ENCODE measurements at regions not wholly inside any gene's neighbourhood (a gene's known extent, or its start where the extent isn't known, plus 50 kb on each side); places are given as distances from the start of the nearest gene placed in this dataset.
"Not testable (repeated sequence)": the region's sequence is repeated elsewhere in the genome, so short reads cannot be mapped to it uniquely, and the experiment has no call there.

DNA sequence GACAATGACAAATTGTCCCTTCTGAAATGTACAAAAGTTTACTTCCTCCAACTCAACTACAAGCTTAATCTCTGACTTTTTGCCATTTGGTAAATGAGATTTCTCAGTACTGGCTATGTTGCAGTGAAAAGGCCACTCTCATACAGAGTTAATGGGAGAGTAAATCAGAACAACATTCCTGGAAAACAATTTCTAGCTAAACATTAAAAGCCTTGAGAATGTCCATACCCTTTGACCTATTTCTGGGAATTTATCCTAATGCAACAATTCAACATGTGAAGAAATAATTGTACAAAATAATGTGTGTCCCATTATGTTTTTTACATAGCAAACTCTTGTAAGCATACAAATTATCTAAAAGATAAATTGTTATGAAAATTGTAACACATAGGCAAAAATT is 56.3 kb upstream of the SPEF2 start:
- DNase-seq, result no peak

DNA sequence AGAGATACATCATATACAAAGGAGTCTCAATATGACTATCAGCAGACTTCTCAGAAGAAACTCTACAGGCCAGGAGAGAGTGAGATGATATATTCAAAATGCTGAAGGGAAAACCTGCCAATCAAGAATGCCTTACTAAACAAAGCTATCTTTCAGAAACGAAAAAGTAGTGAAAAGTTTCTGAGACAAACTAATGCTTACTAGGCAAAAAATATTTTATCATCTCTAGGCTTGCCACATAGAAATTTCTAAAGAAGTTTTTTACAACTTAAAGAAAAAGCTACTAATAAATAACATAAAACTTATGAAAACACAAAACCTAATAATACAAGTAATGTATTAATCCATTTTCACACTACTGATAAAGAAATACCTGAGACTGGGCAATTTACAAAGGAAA is 59.9 kb upstream of the SPEF2 start:
- no peak for DNase-seq

DNA sequence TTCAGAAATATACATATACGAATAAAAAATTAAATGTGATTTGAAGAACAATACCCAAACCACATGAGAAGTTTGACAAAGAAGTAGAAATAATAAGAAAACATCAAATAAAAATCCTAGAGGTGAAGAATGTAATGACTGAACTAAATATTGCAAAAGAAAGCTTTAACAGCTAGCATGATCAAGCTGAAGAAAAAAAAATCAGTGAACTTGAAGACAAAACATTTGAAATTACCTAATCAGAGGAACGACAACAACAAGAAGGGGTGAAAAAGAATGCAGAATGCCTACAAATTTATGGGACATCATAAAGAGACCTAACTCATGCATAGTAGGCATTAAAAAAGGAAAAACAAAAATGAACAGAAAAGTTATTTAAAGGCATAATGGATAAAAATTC is 60.5 kb upstream of the SPEF2 start:
- no peak for DNase-seq

DNA sequence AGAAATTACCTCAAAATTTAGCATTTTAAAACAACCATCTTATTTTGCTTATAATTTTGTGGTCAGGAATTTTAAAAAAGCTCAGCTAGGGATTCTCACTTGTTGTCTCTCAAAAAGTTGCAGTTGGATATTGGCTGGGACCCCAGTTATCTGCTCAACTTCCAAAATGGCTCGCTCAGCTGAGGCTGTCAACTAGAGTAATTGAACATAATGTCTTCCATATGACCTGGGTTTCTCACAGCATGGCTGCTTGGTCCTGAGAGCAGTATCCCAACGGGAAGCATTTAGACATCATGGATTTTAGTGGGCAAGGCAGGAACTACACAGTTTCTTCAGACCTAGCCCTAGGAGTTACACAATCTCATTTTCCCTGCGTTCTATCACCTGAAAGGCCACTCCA is 63.6 kb upstream of the SPEF2 start:
- no peak for DNase-seq

DNA sequence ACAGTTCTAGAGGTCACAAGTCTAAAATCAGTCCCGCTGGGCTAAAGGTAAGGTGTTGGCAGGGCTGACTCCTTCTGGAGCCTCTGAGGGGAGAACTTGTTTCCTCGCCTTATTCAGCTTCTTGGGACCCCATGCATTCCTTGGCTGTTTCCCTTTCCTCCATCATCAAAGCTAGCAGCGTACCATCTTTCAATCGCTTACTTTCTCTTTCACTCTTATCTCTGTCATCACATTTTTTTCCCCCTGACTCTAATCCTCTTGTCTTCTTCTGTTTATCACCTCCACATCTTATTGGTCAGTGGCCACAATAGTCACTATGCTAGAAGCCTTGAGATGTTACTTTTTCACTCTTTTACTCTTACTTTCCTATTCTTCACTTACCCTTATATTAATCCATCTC is 72.5 kb upstream of the SPEF2 start:
- DNase-seq, result no peak

DNA sequence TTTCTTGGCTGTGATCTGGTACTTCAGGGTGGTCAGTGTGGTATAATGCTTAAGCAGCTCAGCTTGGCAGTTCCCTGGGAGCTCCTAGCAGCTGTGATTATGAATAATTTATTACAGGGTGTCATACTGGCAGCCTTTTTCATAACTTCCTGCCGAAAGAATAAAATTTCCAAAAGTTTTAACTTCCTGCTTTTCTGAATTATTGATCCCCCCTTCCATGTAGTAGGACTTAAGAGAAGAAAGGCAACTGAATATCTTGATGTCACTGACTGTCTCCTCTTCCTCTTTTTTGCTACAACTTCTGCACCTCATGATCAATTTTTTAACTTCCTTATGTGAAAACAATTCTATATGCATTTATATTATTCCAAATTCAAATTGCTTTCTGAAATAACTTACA is 74.3 kb upstream of the SPEF2 start:
- no peak for DNase-seq

DNA sequence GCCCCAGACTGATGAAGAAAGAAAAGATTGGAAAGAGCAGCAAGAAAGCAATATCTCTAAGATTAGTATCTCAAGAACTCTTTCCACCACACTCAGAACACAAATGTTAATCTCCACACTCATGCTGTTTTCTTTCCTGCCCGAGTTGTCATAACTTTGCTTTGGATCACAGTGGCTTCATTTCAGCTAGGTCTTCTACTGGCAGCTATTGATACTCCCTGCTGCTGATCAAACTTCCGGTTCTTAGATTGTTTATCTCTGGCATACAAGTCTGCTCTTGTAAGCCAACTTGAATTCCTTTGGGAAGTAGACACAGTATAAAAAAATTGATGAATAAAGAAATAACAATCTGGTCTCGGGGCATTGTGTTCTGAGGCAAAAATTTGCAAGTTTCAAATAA is 77.7 kb upstream of the SPEF2 start:
- DNase-seq, result no peak

DNA sequence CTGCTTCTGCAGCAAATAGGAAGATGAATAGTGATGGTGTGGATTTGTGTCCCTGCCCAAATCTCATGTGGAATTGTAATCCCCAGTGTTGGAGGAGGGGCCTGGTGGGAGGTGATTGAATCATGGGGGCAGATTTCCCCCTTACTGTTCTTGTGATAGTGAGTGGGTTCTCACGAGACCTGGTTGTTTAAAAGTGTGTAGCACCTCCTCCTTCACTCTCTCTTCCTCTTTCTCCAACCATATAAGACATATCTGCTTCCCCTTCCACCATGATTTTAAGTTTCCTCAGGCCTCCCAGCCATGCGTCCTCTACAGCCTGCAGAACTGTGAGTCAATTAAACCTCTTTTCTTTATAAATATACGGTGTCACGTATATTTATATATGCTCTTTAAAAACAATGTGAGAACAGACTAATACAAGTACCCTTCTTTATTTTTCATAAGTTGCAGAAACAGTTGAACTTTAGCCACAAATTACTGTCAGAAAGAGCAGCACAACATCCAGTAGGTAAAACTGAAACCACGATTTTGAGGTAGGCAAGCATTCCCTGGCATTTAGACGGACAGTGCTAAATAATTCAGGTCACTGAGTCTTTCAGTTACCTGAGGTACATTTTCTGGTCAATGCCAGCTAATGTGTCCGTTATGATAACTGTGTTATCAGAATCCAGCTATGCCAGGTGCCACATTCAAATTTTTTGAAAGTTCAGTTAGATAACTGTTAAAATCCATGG is 79.3 kb upstream of the SPEF2 start:
- no peak for DNase-seq

DNA sequence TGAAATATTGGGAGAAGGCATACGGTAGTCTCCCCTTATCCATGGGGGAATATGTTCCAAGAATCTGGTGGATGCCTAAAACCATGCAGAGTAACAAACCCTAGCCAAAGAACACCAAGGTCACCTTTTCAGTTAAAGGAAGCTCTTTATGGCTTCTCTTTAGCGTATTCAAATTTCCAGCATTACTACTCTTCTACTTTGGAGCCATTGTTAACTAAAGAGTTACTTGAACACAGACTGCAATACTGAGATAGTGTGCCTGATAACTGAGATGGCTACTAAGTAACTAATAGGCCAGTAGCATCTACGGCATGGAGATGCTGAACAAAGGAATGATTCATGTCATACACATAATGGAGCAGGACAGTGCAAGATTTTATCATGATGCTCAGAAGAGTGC is 84.5 kb upstream of the SPEF2 start:
- DNase-seq, result no peak

DNA sequence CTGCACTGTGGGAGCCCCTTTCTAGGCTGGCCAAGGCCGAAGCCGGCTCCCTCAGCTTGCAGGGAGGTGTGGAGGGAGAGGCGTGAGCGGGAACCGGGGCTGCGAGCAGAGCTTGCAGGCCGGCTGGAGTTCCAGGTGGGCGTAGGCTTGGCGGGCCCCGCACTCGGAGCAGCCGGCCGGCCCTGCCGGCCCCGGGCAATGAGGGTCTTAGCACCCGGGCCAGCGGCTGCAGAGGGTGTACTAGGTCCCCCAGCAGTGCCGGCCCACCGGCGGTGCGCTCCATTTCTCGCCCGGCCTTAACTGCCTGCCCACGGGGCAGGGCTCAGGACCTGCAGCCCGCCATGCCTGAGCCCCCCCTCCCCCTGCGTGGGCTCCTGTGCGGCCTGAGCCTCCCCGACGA is 86.1 kb upstream of the SPEF2 start:
- not testable (repeated sequence) for DNase-seq

DNA sequence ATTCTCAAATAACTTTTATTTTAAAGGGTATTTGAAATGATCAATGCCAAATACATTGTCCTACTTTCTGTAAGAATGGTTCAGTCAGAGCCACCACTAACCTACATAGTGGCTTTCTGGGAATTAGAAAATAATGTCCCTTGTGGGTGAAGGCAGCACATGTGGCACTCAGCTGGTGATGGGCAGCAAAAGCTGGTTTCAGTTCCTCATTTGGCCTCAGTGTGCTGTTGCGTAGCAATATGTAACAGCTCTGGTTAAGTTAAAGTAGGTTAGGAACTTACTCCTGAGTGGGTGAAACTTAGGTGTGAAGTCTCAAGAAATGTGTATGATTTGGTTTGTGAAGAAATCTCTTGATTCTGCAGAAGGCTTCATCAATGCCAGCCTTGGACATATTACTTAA is 99.6 kb upstream of the SPEF2 start:
- no peak for DNase-seq

DNA sequence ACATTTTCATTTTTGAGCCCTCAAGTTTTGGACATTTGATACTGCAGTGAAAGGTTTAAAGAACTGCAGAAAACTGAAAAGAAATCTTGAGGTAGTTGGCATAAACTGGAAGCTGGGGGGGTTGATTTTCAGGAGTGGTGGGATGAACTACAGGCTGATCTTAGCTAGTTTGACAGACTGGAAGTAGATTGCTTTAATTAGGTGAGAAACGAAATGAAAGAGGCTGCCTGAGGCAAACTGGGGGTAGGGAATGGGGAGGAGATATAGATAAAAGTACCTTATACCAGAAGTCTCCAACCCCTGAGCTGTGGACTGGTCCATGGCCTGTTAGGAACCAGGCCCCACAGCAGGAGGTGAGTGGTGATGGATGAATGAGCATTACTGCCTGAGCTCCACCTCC is 101.4 kb upstream of the SPEF2 start:
- no peak for DNase-seq

DNA sequence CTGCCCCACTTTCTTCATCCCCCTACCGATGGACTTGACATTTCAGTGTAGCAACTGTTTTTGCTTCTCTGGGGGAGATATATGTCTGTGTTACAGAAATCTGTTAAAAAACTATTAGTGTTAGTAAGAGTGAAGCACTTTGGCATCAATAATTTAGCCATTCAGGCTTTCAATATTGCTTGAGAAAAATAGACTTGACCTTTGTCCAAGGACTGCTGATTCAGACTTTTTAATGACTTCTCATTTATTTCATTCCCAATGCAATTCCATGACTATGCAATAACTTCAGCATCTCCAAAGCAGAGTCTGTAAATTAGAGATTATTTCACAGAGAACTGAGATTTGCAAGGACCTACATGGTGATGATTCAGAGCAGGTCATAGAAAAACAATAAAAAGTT is 104.1 kb upstream of the SPEF2 start:
- no peak for DNase-seq

DNA sequence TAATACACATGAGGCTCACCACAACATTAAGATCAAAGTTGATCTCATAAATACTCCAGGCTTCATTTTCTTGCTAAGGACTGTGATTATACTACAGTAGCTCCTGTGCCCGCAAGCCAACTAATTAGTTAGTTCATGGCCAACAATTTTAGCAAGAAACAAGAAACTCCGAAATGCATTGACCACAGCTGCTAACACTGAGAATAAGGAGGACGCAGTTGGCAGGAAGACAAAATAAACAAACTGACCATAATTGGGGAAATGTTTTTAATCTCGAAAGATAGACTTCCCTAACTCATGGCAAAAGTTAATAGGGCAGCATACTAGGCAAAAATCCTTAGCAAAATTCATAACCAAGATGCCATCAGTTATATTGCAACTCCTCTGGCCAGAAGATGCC is 115.5 kb upstream of the SPEF2 start:
- no peak for DNase-seq

DNA sequence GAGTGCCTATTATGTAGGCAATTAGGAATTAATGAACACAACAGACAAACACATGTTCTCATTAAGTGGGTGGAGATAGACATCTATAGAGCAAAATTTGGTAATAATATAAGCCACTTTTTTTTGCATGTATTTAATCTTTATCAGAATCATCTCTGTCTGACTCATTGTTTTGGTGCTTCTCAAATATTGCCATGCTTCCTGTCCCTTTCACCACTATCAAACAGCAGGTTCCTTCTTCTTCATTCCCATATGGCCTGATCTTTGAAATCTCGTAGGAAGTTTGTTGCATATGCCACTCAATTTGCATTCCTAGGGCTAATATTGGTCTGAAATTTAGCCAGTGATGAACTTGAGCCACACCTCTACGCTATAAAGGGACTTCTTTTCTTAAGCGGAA is 128.9 kb upstream of the SPEF2 start:
- DNase-seq, result no peak

DNA sequence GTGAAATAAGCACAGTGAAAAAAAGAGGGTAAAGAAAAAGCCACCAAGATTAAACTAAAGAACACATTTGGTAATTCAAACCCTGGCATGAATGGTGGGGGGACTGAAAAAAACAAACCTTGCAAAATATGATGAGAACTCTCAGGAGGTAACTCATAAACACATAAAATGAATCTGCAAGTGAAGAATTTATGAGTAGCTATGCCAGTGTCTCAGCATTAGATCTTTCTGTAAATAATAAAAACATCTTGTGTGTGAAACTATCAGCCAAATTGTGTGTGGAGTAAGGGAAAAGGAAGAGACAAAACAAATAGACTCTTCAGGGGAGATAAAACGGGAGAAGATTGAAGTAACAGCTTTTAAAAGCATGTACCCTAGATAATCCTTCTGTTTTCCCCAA is 129.6 kb upstream of the SPEF2 start:
- no peak for DNase-seq

DNA sequence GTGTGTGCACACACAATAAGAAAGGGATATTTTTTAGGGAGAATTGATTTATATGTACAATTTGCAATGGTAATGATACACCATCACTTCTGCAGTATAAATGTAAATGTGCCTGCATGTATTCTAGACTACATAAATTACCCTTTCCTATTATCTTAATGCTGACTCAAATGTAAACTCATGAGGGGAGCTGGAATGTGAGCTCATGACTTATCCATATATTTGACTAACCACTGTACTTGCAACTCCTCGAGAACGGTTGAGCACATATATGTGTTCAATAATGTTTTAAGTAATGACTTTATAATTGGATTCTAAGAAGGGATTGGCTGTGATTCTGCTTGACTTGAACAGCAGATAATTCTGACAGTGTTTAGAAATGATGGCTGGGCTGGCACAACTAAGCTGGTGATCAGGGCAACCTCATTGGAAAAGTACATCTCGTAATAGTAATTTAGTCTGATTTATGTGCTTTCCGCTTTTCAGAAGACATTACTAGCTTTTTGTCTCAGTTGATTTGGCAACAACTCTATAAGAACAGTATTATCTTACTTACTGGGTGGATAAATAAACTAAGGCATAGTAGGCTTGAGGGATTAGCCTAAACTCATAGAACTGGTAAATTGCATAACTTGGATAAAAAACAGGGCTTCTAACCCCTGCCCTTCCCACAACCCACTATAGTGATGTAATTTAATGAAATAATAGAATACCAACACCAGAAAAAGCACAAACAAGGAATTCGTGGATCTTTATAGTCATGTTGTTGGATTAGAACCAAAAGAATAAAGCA is 130.2 kb upstream of the SPEF2 start:
- no peak for DNase-seq

DNA sequence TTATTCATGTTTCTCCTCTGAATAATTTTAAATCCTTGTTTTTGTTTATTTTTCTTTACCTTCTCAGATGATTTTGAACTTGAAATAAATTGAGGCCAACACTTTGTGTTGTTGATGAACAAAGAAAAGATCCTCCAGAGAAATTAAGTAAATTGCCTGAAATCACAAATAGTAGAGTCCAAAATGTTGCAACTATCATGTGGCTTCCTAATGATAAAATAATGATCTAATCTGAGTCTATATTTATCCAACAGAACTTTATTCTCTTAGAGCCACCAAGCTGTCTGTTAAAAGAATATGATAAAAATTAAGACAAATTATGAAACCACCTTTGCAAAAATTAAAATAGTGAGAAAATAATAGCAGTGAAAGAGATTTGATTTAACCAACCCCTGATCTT is 132.2 kb upstream of the SPEF2 start:
- DNase-seq, result no peak

DNA sequence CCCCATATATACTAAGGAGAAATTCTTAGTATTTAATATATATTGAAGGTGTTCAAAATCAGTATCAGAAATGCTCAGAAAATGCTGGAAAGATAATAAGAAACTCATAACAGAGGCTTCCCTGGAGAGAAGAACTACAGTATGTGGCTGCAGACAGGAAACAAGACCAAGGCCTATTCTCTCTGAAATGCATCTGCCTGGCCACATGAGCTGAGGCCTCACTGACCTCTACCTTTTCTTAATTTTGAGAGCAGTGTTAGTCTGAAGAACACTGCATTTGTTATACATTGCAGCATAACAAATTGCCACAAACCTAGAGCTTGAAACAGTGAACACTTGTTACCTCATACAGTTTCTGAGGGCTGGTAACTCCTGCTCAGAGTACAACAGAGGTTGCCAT is 133.4 kb upstream of the SPEF2 start:
- DNase-seq, result no peak

DNA sequence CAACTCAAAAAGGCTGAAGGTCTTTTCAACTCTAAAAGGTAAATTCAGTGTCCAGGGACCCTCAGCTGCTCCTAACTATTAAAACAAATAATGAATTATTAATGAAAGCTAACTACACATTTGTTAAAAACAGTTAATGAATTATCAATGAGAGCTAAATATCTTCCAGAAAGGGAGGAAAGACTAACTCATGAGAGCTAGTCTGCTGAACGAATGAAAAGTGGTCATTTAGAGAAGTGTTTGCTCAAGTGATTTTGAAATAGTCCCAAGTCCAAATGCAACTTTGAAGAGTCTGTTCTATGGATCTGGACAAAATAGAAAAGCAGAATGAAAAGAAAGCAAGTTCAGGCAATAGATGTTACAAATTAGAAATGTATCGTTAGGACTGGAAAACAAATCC is 133.9 kb upstream of the SPEF2 start:
- no peak for DNase-seq

DNA sequence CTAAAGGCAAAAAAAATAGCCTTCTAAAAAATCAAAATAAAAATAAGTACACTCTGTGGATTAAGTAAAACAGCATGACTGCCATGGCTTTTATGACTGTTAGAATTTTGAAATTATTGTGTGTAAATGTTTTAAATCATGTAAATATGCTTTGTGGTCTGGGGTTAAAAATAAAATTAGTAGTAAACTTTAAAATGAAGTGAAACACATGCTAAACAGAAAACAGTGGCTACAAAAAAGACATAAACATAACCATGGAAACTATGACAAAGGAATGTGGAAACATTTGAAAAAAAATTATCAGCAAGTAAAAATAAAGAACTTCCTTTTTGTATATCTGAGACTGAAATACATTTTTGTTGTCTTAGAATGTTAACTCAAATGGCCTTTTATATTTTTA is 134.5 kb upstream of the SPEF2 start:
- no peak for DNase-seq

DNA sequence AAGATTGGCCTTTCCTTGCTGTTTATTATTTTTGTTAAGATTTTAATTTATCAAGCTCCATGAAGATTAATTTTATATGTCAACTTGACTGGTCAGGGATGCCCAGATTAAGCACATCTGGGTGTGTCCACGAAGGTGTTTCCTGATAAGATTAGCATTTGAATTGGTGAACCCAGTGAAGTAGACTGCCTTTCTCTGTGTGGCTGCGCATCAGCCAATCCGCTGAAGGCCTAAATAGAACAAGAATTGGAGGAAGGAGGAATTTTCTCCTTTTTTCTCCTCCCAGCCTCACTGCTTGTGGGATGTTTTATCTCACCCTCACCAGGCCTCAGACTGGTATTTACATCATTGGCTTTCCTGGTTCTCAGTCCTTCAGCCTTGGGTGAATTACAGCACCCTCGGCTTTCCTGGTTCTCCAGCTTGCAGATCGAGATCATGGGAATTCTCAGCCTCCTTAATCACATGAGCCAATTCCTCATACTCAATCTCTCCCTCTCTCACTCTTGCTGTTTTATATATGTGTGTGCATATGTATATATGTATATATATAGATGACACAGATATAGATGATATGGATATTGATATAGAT is 135.4 kb upstream of the SPEF2 start:
- no peak for DNase-seq

DNA sequence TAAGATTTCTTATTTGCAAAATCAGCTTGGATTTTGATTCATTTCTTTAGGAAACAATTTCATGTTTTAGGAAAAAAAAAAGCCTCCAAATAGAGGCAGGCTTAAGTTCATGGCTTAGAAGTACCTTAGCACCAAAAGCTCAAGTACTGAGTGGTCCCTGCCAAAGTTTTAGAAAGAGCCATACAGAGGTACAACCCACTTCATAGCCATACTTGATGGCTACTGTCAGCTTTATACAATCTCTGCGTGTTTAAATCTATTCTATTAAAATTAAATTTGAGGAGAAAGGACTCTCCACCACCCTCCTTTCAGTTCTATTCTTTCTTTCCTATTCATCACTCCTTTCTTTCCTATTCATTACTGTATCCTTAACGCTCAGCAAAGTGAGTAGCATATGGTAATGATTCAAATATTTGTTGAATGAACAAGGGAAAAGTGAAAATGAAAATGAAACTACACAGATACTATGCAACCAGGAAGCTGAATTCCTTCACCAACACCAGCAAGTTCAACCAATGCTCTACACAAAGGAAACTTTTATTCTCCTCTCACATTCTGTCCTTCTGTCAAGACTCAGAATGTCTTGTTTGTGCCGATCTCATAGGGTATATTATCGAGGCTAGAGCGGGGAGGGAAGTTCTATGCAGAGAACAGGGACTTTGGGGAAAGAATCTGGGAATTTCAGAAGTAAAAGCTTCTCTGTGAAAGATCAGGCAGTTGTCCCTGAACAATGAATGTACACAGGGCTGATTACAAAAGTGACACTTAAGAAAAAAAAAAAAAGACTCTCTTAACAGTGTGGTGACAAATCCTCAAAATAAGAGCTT is 138.6 kb upstream of the SPEF2 start:
- no peak for DNase-seq

DNA sequence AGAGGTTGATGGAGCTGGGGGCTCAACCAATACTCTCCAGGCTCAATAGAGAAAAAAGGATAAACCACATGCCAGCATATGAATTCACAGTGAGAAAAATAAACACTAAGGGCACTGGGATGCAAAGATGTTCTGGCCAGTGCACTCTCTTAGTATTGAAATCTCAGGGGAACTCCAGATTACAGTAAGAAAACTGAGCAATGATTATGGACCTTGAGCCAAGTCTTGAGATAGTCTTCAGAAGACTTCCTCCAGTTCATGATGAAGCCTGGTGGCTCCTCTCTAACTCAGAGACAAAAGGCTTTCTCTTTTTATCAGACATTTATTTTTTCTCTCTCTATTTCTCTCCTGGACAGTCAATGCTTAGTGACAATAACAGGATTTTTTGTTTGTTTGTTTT is 139.8 kb upstream of the SPEF2 start:
- no peak for DNase-seq
